ENCODE measurements at regions not wholly inside any gene's neighbourhood (a gene's known extent, or its start where the extent isn't known, plus 50 kb on each side); places are given as distances from the start of the nearest gene placed in this dataset.
"Not testable (repeated sequence)": the region's sequence is repeated elsewhere in the genome, so short reads cannot be mapped to it uniquely, and the experiment has no call there.

GRCh38 chr9:7721291-7721690, 78.3 kb downstream of the DMAC1 start:
- no peak for DNase-seq
- H3K36me3 ChIP-seq = no peaks in the 10 kb centered on the region
- WGBS, 3 donors = 64 to 82% (median 69%) methylated on average over 2 of the region's 2 CpGs

GRCh38 chr9:7713088-7713487, 86.5 kb downstream of the DMAC1 start:
- intact Hi-C loops (cut with DNase I); H3K27ac ChIP-seq: not testable (repeated sequence)

More at GRCh38 chr9:7721291-7721690, 78.3 kb downstream of the DMAC1 start:
- intact Hi-C loops (cut with DNase I) = no loop called here
- H3K9me3 ChIP-seq = no peaks in the 10 kb centered on the region
- no peaks in the 10 kb centered on the region for H3K4me1 ChIP-seq (ENCODE audit: insufficient read depth)
- TF ChIP-seq EP300 (IDR thresholded peaks at IDR 0.05) (no peak), POLR2A (IDR thresholded peaks at IDR 0.05) (no peak), CTCF (IDR thresholded peaks at IDR 0.05) (no peak)
- no peak overlapping the region for H3K27ac ChIP-seq
- no peaks in the 10 kb centered on the region for H3K27me3 ChIP-seq
- no peak overlapping the region for H3K4me3 ChIP-seq

GRCh38 chr9:7710686-7711085, 88.9 kb downstream of the DMAC1 start:
- H3K36me3 ChIP-seq = no peaks in the 10 kb centered on the region
- H3K27ac ChIP-seq = no peak overlapping the region
- no peaks in the 10 kb centered on the region for H3K4me1 ChIP-seq (ENCODE audit: insufficient read depth)
- intact Hi-C loops (cut with DNase I) = no loop called here
- H3K4me3 ChIP-seq = no peak overlapping the region
- no peaks in the 10 kb centered on the region for H3K9me3 ChIP-seq
- DNase-seq = no peak
- no peaks in the 10 kb centered on the region for H3K27me3 ChIP-seq
- TF ChIP-seq EP300 (IDR thresholded peaks at IDR 0.05) (no peak), CTCF (IDR thresholded peaks at IDR 0.05) (no peak), POLR2A (IDR thresholded peaks at IDR 0.05) (no peak)

More at GRCh38 chr9:7713088-7713487, 86.5 kb downstream of the DMAC1 start:
- not testable (repeated sequence) for H3K4me1 ChIP-seq (ENCODE audit: insufficient read depth); H3K9me3 ChIP-seq; H3K36me3 ChIP-seq; DNase-seq; H3K4me3 ChIP-seq; H3K27me3 ChIP-seq
- WGBS, 3 donors = 83 to 94% (median 93%) methylated on average over 8 of the region's 8 CpGs

- no peak for TF ChIP-seq CTCF (IDR thresholded peaks at IDR 0.05)
- TF ChIP-seq POLR2A (IDR thresholded peaks at IDR 0.05) = no peak
- TF ChIP-seq EP300 (IDR thresholded peaks at IDR 0.05) = no peak
- H3K36me3 ChIP-seq = no peaks in the 10 kb centered on the region
Observed at GRCh38 chr9:7707934-7708333, 91.6 kb downstream of the DMAC1 start.

GRCh38 chr9:7704543-7704942, 95.0 kb downstream of the DMAC1 start:
- Histone ChIP-seq H3K27me3 (no peaks in the 10 kb centered on the region), H3K4me1 (ENCODE audit: insufficient read depth) (no peaks in the 10 kb centered on the region), H3K9me3 (no peaks in the 10 kb centered on the region), H3K4me3 (no peak overlapping the region), H3K27ac (no peak overlapping the region), H3K36me3 (no peaks in the 10 kb centered on the region)
- WGBS, 3 donors = 70 to 88% (median 71%) methylated on average over 1 of the region's 1 CpG
- intact Hi-C loops (cut with DNase I) = no loop called here
- DNase-seq = no peak
- TF ChIP-seq EP300 (IDR thresholded peaks at IDR 0.05) (no peak), POLR2A (IDR thresholded peaks at IDR 0.05) (no peak), CTCF (IDR thresholded peaks at IDR 0.05) (no peak)

More at GRCh38 chr9:7707934-7708333, 91.6 kb downstream of the DMAC1 start:
- no peak for DNase-seq
- Histone ChIP-seq H3K4me3 (no peak overlapping the region), H3K9me3 (no peaks in the 10 kb centered on the region), H3K4me1 (ENCODE audit: insufficient read depth) (no peaks in the 10 kb centered on the region), H3K27me3 (no peaks in the 10 kb centered on the region), H3K27ac (no peak overlapping the region)
- intact Hi-C loops (cut with DNase I) = no loop called here
- WGBS, 3 donors = 91 to 95% (median 94%) methylated on average over 4 of the region's 4 CpGs
